Kidney (tissue), 13 donors: ENCODE measurements at regions not wholly inside any gene's neighbourhood (a gene's known extent, or its start where the extent isn't known, plus 50 kb on each side); places are given as distances from the start of the nearest gene placed in this dataset.

Source experiments
- DNase-seq, 5 donors: peaks; one replicate each; pipeline ENCODE4 v3.0.0-alpha.2; 2013 to 2020
- FAIRE-seq: peaks from 2 replicates; lab custom pipeline; 2012; peaks lifted over from hg19 to GRCh38; lab: Jason Lieb, UNC
- H3K27ac ChIP-seq, 2 donors: one replicate each; pipeline ENCODE4 v1.7.0; 2013; ENCODE audit warnings: low read depth in 2 of 2, low read length in 2 of 2, inconsistent platforms in 1 of 2
- H3K27me3 ChIP-seq: one replicate; pipeline ENCODE4 v1.7.1; 2013; ENCODE audit warnings: low read length, inconsistent platforms; ENCODE audit not compliant: control insufficient read depth, insufficient read depth
- H3K36me3 ChIP-seq, 3 donors: one replicate each; pipeline versions ENCODE4 v1.7.0 to v1.7.1; 2013; ENCODE audit warnings: low read length in 3 of 3, control low read depth in 1 of 3, inconsistent platforms in 1 of 3; ENCODE audit not compliant: insufficient read depth in 3 of 3, control insufficient read depth in 2 of 3
- H3K4me1 ChIP-seq, 3 donors: one replicate each; pipeline versions ENCODE4 v1.7.0 to v1.7.1; 2013; ENCODE audit warnings: low read length in 3 of 3, inconsistent platforms in 1 of 3, low read depth in 1 of 3; ENCODE audit not compliant: control insufficient read depth in 2 of 3, insufficient read depth in 2 of 3
- H3K4me3 ChIP-seq, 3 donors: one replicate each; pipeline versions ENCODE4 v1.7.0 to v1.8.1; 2013; ENCODE audit warnings: low read length in 3 of 3, control low read depth in 1 of 3, inconsistent platforms in 1 of 3
- H3K9ac ChIP-seq, 3 donors: one replicate each; pipeline versions ENCODE4 v1.7.0 to v1.7.1; 2013; ENCODE audit warnings: low read length in 3 of 3, control low read depth in 1 of 3, inconsistent platforms in 1 of 3
- H3K9me3 ChIP-seq, 3 donors: one replicate each; pipeline versions ENCODE4 v1.7.0 to v1.7.1; 2013; ENCODE audit warnings: low read length in 3 of 3, control low read depth in 1 of 3, inconsistent platforms in 1 of 3; ENCODE audit not compliant: control insufficient read depth in 2 of 3, insufficient read depth in 1 of 3
- CTCF ChIP-seq: IDR thresholded peaks from 3 replicates; pipeline ENCODE4 v1.5.1; 2012; ENCODE audit warnings: mild to moderate bottlenecking, moderate library complexity, borderline replicate concordance; ENCODE audit not compliant: insufficient read depth; ENCODE audit errors: extremely low read depth
- intact Hi-C: fragments of 100-400 bp; cut with DNase I; formaldehyde crosslinking; loops from one replicate; pipeline ENCODE4 v1.11.1; 2022
- donor health status: control.
- donor health status: control.
- donor health status: control.
- donor health status: control.
- donor health status: control.
- donor health status: DM: yes; HTN: yes; CAD: no.
- donor health status: Normal renal cell carcinoma (clear cell type).

DNA sequence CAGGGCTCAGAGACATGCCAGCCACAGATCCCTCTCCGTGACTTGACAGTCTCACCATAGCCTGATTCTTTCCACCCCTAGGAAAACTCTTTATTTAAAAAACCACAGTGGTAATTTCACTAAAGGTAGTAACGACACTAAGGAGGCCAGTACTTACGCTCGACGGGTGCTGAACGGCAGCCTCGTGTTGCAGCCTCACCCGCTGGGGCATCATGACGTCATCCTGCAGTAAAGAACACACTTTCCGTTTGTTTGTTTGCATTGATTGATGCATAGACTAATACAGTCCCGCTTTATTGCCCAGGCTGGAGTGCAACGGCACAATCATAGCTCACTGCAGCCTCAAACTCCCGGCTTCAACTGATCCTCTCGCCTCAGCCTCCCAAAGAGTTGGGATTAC is 65.1 kb upstream of the METRNL start:
- Histone ChIP-seq H3K27me3 (no peaks in the 10 kb centered on the region), H3K36me3 (no peaks in the 10 kb centered on the region), H3K4me3 (no peak overlapping the region), H3K27ac (no peak overlapping the region), H3K4me1 (no peaks in the 10 kb centered on the region), H3K9me3 (no peaks in the 10 kb centered on the region), H3K9ac (no peak overlapping the region)
- FAIRE-seq, result no peak
- intact Hi-C loops, result no loop called here
- DNase-seq, result no peak
- TF ChIP-seq CTCF, result no peak

- no peak for TF ChIP-seq CTCF
- Histone ChIP-seq H3K4me1 (no peaks in the 10 kb centered on the region), H3K4me3 (no peak overlapping the region), H3K27me3 (no peaks in the 10 kb centered on the region), H3K9ac (no peak overlapping the region), H3K36me3 (no peaks in the 10 kb centered on the region), H3K27ac (no peak overlapping the region), H3K9me3 (no peaks in the 10 kb centered on the region)
- intact Hi-C loops, result no loop called here
- DNase-seq (no peak), FAIRE-seq (no peak)
These were observed 64.2 kb upstream of the METRNL start for GRCh38 chr17:83014940-83015910.

DNA sequence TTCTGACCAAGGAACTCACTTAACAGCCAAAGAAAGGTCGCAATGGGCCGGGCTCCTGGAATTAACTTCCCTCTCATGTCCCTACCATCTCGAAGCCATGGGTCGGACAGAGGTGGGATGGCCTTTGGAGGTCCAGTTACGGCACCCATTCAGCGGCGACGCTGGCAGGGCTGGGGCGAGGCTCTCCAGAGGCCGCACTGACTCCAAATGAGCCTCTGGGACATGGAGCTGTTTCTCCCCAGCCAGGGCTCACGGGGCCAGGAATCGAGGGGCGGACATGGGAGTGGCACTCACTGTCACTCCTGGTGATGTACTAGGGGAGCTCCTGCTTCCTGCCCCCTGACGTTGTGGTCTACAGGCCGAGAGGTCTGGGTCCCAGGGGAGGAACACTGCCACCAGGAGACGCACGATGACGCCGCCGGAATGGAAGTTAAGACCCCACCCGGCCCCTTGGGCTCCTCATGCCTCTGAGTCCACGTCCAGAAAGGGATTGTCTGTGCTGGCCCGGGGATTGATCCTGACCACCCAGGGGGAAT is 60.7 kb upstream of the METRNL start:
- Histone ChIP-seq H3K36me3 (no peaks in the 10 kb centered on the region), H3K27ac (no peak overlapping the region), H3K9ac (no peak overlapping the region), H3K9me3 (no peaks in the 10 kb centered on the region), H3K27me3 (no peaks in the 10 kb centered on the region), H3K4me1 (no peaks in the 10 kb centered on the region), H3K4me3 (no peak overlapping the region)
- no peak for TF ChIP-seq CTCF
- intact Hi-C loops, result no loop called here
- FAIRE-seq, result no peak
- DNase-seq, result no peak
